ENCODE measurements at regions not wholly inside any gene's neighbourhood (a gene's known extent, or its start where the extent isn't known, plus 50 kb on each side); places are given as distances from the start of the nearest gene placed in this dataset.
"Not testable (repeated sequence)": the region's sequence is repeated elsewhere in the genome, so short reads cannot be mapped to it uniquely, and the experiment has no call there.

- DNase-seq (ENCODE audit: low read depth) = no peak
Measured at GRCh38 chr11:49316180-49316579, 107.8 kb upstream of the FOLH1 start.

- DNase-seq (ENCODE audit: low read depth) = no peak
Measured at GRCh38 chr11:49303080-49303479, 94.7 kb upstream of the FOLH1 start.

- DNase-seq (ENCODE audit: low read depth) = no peak
Measured at GRCh38 chr11:49302360-49302759, 94.0 kb upstream of the FOLH1 start.

GRCh38 chr11:49298017-49298416, 89.6 kb upstream of the FOLH1 start:
- not testable (repeated sequence) for DNase-seq (ENCODE audit: low read depth)

- not testable (repeated sequence) for DNase-seq (ENCODE audit: low read depth)
Measured at GRCh38 chr11:49283911-49284310, 75.5 kb upstream of the FOLH1 start.

GRCh38 chr11:49283282-49283681, 74.9 kb upstream of the FOLH1 start:
- DNase-seq (ENCODE audit: low read depth) = not testable (repeated sequence)

- DNase-seq (ENCODE audit: low read depth) = not testable (repeated sequence)
Measured at GRCh38 chr11:49282125-49282524, 73.7 kb upstream of the FOLH1 start.

- not testable (repeated sequence) for DNase-seq (ENCODE audit: low read depth)
Measured at GRCh38 chr11:49277951-49278350, 69.5 kb upstream of the FOLH1 start.

Data from ELR (cell line).